Parathyroid adenoma (tissue), 2 donors: ENCODE measurements at regions not wholly inside any gene's neighbourhood (a gene's known extent, or its start where the extent isn't known, plus 50 kb on each side); places are given as distances from the start of the nearest gene placed in this dataset.

Source experiments
- H2AFZ ChIP-seq: fragments of 300-600 bp; sonication (generic); one replicate; pipeline ENCODE4 v1.7.0; 2017; ENCODE audit warnings: antibody characterized with exemption, mild to moderate bottlenecking
- H3K27ac ChIP-seq: fragments of 300-600 bp; sonication (generic); one replicate; pipeline ENCODE4 v1.7.0; 2017
- H3K27me3 ChIP-seq: fragments of 300-600 bp; sonication (generic); one replicate; pipeline ENCODE4 v1.7.0; 2017; ENCODE audit warnings: low read length; ENCODE audit not compliant: control insufficient read depth, insufficient read depth
- H3K36me3 ChIP-seq: fragments of 300-600 bp; sonication (generic); one replicate; pipeline ENCODE4 v1.7.0; 2017; ENCODE audit warnings: low read length; ENCODE audit not compliant: control insufficient read depth, insufficient read depth
- H3K4me1 ChIP-seq: fragments of 300-600 bp; sonication (generic); one replicate; pipeline ENCODE4 v1.7.0; 2017; ENCODE audit warnings: control low read depth
- H3K4me2 ChIP-seq: fragments of 300-600 bp; sonication (generic); one replicate; pipeline ENCODE4 v1.7.0; 2017; ENCODE audit warnings: low read length
- H3K4me3 ChIP-seq: fragments of 300-600 bp; sonication (generic); one replicate; pipeline ENCODE4 v1.7.0; 2017; ENCODE audit warnings: low read depth, low read length
- H3K79me2 ChIP-seq: fragments of 300-600 bp; sonication (generic); one replicate; pipeline ENCODE4 v1.7.0; 2017; ENCODE audit warnings: control low read depth
- H3K9ac ChIP-seq: fragments of 300-600 bp; sonication (generic); one replicate; pipeline ENCODE4 v1.7.0; 2017; ENCODE audit warnings: mild to moderate bottlenecking
- H3K9me3 ChIP-seq: fragments of 300-600 bp; sonication (generic); one replicate; pipeline ENCODE4 v1.7.0; 2017; ENCODE audit warnings: low read length; ENCODE audit not compliant: control insufficient read depth
- TF ChIP-seq, protein P1 (sequence below): fragments of 300-600 bp; sonication (generic); IDR thresholded peaks from one replicate; pipeline ENCODE4 v1.7.0; 2017; ENCODE audit warnings: antibody characterized with exemption, mild to moderate bottlenecking
- donor health status: primary hyperparathyroidism.

DNA sequence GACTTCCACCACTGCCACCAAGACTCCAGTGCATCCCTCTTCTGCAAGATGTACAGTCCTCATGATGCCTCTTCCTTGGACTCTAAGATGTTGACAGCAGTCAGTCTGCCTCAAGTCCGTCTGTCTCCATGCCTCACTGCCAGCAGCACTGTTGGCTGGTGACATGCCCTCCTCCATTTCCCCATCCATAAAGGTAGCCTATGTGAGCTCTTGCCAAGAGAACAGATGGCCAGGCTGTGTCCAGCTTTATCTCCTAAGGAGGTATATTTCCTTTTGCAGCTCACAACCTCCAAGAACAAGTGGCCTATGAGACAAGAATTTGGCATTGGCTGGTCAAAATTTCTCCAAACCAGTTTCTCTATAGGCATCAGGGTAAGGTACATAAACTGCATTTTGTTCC, 149.3 kb upstream of the HNRNPA3 start:
- H3K27me3 ChIP-seq = no peaks in the 10 kb centered on the region
- no peak overlapping the region for H3K27ac ChIP-seq
- no peaks in the 10 kb centered on the region for H3K4me1 ChIP-seq
- H3K4me3 ChIP-seq = no peak overlapping the region
- TF ChIP-seq, protein P1, sequence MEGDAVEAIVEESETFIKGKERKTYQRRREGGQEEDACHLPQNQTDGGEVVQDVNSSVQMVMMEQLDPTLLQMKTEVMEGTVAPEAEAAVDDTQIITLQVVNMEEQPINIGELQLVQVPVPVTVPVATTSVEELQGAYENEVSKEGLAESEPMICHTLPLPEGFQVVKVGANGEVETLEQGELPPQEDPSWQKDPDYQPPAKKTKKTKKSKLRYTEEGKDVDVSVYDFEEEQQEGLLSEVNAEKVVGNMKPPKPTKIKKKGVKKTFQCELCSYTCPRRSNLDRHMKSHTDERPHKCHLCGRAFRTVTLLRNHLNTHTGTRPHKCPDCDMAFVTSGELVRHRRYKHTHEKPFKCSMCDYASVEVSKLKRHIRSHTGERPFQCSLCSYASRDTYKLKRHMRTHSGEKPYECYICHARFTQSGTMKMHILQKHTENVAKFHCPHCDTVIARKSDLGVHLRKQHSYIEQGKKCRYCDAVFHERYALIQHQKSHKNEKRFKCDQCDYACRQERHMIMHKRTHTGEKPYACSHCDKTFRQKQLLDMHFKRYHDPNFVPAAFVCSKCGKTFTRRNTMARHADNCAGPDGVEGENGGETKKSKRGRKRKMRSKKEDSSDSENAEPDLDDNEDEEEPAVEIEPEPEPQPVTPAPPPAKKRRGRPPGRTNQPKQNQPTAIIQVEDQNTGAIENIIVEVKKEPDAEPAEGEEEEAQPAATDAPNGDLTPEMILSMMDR = no peak
- no peak overlapping the region for H3K9ac ChIP-seq
- no peaks in the 10 kb centered on the region for H3K79me2 ChIP-seq
- H3K36me3 ChIP-seq = no peaks in the 10 kb centered on the region
- no peak overlapping the region for H2AFZ ChIP-seq
- H3K9me3 ChIP-seq = no peaks in the 10 kb centered on the region
- H3K4me2 ChIP-seq = no peak overlapping the region

DNA sequence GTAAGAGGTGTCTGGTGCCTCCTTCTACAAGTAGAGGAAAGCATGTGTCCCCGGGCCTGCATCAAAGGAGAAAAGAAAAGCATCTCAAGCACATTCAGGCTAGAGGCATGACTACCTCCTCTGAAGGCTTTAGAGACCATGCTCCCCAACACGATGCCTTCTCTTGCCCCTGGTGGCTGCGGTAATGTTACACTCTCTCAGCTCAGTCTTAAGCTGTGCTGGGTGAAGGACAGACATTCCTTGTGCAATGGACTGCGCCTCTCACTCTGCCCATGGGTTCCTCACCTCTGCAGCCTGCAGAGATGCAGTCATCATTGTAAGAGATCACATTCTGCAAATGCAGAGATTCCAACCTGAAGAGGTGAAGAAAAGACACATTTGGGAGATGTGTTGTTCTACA, 148.2 kb upstream of the HNRNPA3 start:
- no peaks in the 10 kb centered on the region for H3K79me2 ChIP-seq
- no peaks in the 10 kb centered on the region for H3K4me1 ChIP-seq
- H3K36me3 ChIP-seq = no peaks in the 10 kb centered on the region
- H2AFZ ChIP-seq = no peak overlapping the region
- no peak overlapping the region for H3K4me2 ChIP-seq
- no peak overlapping the region for H3K9ac ChIP-seq
- TF ChIP-seq, protein P1 = no peak
- no peak overlapping the region for H3K27ac ChIP-seq
- no peaks in the 10 kb centered on the region for H3K9me3 ChIP-seq
- H3K4me3 ChIP-seq = no peak overlapping the region
- H3K27me3 ChIP-seq = no peaks in the 10 kb centered on the region

DNA sequence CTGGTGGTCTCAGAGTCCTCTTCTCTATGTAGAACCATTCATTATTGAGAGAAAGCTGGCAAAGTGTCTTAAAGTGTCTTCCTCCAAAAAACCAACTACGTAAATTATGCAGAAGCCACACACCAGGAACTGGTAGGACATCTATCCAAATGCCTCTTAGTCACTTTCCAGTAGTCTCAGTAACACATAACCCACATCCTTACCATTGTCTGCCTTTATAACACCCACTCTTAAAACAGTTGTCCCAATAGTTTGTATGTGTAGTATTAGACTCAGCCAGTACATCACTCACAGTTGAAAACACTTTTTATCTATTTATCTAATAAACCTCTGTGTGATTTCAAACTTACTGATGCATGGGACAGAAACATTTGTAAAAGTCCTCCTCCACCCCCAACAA, 143.6 kb upstream of the HNRNPA3 start:
- H3K4me1 ChIP-seq = no peaks in the 10 kb centered on the region
- H3K4me3 ChIP-seq = no peak overlapping the region
- TF ChIP-seq, protein P1 = no peak

DNA sequence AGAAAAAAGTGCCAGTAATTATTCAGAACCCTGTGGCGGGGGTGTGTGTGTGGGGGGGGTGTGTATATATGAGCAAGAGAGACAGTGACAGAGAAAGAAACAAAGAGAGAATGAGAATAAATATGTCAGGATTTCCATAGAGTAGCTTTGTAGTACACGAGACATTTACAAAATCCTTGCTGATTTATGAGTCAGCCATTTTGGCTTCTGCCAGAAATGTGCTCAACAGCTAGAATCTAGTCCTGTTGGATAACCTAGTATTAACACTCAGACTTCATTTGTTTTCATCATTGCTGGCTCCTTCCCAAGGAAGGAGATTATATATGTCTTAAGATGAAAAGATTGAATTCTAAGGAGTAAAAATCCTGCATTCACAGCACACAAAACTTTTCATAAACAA, 140.5 kb upstream of the HNRNPA3 start:
- H3K9ac ChIP-seq = no peak overlapping the region
- H3K4me3 ChIP-seq = no peak overlapping the region
- TF ChIP-seq, protein P1 = no peak
- H3K79me2 ChIP-seq = no peaks in the 10 kb centered on the region
- H3K4me2 ChIP-seq = no peak overlapping the region
- H3K36me3 ChIP-seq = no peaks in the 10 kb centered on the region
- H3K27ac ChIP-seq = no peak overlapping the region
- no peak overlapping the region for H2AFZ ChIP-seq
- no peaks in the 10 kb centered on the region for H3K9me3 ChIP-seq
- no peaks in the 10 kb centered on the region for H3K4me1 ChIP-seq
- no peaks in the 10 kb centered on the region for H3K27me3 ChIP-seq

More for the DNA sequence above, 143.6 kb upstream of the HNRNPA3 start:
- Histone ChIP-seq H3K27ac (no peak overlapping the region), H2AFZ (no peak overlapping the region), H3K9me3 (no peaks in the 10 kb centered on the region), H3K79me2 (no peaks in the 10 kb centered on the region), H3K36me3 (no peaks in the 10 kb centered on the region), H3K4me2 (no peak overlapping the region), H3K9ac (no peak overlapping the region), H3K27me3 (no peaks in the 10 kb centered on the region)

DNA sequence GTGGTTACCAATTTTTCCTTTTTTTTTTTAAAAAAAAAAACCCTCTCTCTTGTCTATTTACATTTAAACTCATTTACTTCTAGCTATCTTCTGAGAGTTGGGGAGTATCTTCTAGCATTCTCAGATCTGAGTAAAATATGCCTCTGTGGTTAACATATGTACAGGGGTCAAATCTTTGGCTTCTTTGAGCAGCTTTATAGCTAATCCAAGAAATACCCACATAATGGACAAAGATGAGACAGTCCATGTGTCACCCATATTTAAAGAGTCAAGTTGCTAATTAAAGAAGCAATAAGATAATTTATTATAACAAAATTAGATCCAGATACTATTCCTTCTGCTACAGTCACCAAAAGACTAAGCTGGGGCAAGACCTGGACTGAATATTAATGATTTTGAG, 139.0 kb upstream of the HNRNPA3 start:
- no peak overlapping the region for H3K27ac ChIP-seq
- no peak overlapping the region for H3K9ac ChIP-seq
- H3K4me2 ChIP-seq = no peak overlapping the region
- no peaks in the 10 kb centered on the region for H3K36me3 ChIP-seq
- TF ChIP-seq, protein P1 = no peak
- H3K4me1 ChIP-seq = no peaks in the 10 kb centered on the region
- H3K79me2 ChIP-seq = no peaks in the 10 kb centered on the region
- H2AFZ ChIP-seq = no peak overlapping the region
- no peaks in the 10 kb centered on the region for H3K9me3 ChIP-seq
- H3K4me3 ChIP-seq = no peak overlapping the region
- H3K27me3 ChIP-seq = no peaks in the 10 kb centered on the region
